ENCODE measurements at regions not wholly inside any gene's neighbourhood (a gene's known extent, or its start where the extent isn't known, plus 50 kb on each side); places are given as distances from the start of the nearest gene placed in this dataset.

GRCh38 chr10:43978936-43979335 is 330.3 kb upstream of the ZNF32 start:
- TF ChIP-seq CTCF (IDR thresholded peaks at IDR 0.05) (no peak), POLR2A (IDR thresholded peaks at IDR 0.05) (no peak)
